Right renal cortex interstitium (tissue), 3 donors: ENCODE measurements at regions not wholly inside any gene's neighbourhood (a gene's known extent, or its start where the extent isn't known, plus 50 kb on each side); places are given as distances from the start of the nearest gene placed in this dataset.
A peak's percentile ranks its signal among the peaks of the same experiment; 100 is the strongest.
"Not testable (repeated sequence)": the region's sequence is repeated elsewhere in the genome, so short reads cannot be mapped to it uniquely, and the experiment has no call there.

Experiments
- DNase-seq, 3 donors: peaks; one replicate each; pipeline ENCODE4 v3.0.0-alpha.2; 2013; ENCODE audit warnings: low read depth in 3 of 3, low spot score in 2 of 3

DNA sequence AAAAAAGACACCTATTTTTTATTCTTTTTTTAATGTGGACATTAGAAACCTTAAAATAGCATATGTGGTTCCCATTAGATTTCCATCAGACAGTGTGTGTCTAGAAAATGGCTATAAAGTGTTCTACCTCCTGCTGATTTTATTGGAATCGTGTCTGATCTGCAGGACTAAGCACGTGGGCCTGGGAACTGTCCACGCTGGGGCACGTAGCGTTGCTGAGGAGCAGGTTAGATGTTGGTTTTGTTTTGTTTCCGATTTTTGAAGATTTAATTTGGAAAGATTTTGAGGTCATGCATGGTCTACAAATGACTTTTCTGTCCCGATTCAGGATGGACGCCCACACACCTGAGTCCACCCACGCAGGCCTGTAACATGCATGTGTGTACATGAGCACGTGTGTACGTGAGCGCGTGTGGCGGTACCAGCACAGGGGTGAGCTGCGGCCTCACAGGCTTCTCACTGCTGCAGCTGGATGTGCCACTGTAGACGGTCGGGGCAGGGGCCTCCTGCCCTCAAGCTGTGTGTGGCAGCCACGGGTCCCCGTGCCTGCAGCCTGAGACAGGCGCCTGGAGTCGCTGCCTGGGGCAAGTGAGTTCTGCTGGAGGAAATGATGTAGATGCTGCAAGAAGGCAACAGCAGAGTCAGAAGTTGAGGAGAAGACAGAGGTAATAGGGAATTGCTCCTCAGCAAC, 99.7 kb upstream of the CTDP1 start:
- DNase-seq = no peak

- DNase-seq = no peak
Measured at GRCh38 chr18:79580498-79581171, 99.0 kb upstream of the CTDP1 start.

DNA sequence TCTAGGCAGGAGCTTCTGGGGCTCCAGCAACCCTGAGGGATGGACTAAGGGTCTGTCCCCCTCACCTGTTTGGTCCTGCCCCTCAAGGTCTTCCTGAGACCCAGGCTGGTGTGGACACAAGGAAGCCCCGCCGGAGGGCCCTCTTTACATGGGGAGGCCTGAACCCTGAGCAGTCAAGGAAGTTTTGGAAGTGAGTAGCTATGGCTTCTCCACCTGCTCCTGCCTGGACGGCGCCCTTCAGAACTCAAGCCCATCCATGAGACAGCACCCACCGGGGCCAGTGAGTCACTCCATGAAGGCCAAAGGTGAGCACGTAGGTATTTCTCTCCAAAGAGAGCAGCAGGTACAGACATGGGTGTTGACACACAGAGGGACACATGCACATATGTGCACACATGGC, 98.2 kb upstream of the CTDP1 start:
- no peak for DNase-seq

DNA sequence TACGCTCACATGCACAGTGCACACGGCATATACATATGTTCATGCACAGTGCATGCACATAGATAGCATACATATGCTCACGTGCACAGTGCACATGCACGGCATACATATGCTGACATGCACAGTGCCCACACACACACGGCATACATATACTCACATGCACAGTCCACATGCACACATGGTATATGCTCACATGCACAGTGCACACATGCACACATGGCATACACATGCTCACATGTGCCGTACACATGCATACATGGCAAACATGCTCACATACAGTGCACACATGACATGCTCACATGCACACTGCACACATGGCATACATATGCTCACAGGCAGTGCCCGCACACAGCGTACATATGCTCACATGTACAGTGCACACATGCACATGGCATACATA, 97.7 kb upstream of the CTDP1 start:
- DNase-seq = no peak

- DNase-seq = no peak
Measured at GRCh38 chr18:79582978-79583377, 96.6 kb upstream of the CTDP1 start.

DNA sequence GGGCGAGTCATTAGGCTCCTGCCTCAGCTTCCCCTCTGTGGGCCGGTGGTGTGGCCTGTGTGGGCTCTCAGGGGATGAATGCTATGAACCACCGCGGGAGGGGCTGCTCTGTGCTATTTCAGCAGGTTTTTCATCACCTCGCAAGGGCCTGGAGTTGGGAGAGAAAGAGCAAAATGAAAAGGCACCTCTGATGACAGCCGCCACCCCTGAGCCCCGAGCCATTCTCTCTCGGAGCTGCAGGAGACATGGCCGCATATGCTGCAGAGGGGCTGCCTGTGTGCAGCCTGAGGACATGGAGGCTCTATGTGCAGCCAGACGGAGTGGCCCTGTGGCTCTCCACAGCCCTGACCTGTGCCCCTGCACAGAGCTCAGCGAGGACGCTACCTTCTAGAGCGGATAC, 96.2 kb upstream of the CTDP1 start:
- DNase-seq = no peak

DNA sequence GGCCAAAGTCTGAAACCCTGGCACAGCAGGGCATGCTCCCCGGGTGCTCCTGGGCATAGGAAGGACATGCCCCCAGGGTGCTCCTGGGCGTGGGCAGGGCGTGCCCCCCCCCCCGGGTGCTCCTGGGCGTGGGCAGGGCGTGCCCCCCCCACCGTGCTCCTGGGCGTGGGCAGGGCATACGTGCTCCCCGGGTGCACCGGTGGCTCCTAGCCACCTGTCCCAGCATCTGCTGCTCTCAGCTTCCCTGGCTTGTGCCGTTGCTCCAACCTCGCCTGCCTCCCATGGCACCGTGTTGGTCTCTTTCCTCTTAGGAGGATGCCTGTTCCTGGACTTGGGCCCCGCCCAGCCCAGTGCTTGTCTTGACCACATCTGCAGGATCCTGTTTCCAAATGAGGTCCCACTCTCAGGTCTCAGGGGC, 95.6 kb upstream of the CTDP1 start:
- DNase-seq = no peak

- DNase-seq = no peak
Measured at GRCh38 chr18:79584491-79585394, 94.9 kb upstream of the CTDP1 start.

DNA sequence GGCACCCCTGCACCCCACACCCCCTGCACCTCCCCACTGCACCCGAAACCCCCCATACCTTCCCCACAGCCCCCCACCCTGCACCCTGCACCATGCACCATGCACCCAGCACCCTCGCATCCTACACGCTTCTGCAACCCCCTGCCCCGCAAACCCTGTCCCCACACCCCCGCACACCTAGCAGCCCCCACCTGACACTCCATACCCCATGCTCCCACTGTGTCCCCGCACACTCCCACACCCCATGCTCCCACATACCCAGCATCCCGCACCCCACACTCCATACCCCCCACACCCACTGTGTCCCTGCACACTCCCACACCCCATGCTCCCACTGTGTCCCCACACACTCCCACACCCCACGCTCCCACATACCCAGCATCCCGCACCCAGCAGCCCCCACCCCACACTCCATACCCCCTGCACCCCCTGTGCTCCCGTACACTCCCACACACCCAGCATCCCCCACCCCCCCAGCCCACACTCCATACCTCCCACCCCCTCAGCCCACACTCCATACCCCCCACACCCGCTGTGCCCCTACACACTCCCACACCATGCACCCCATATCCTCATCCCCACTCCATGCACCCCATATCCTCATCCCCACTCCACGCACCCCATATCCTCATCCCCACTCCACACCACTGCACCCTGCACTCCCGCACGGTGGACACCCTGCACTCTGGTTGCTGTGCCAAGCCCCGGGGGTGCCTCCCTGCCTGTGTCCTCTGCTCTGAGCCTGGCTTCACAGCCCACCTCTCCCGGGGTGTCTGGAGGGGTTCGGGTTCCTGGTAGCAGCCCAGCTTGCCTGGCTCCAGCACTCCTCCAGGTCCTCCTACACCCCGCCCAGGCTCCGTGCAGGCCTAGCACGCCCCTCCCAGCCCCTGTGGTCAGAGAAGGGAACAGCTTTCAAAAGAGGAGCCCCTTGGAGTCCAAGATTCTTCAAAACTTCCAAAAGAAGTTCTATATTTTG, 93.9 kb upstream of the CTDP1 start:
- no peak for DNase-seq

DNA sequence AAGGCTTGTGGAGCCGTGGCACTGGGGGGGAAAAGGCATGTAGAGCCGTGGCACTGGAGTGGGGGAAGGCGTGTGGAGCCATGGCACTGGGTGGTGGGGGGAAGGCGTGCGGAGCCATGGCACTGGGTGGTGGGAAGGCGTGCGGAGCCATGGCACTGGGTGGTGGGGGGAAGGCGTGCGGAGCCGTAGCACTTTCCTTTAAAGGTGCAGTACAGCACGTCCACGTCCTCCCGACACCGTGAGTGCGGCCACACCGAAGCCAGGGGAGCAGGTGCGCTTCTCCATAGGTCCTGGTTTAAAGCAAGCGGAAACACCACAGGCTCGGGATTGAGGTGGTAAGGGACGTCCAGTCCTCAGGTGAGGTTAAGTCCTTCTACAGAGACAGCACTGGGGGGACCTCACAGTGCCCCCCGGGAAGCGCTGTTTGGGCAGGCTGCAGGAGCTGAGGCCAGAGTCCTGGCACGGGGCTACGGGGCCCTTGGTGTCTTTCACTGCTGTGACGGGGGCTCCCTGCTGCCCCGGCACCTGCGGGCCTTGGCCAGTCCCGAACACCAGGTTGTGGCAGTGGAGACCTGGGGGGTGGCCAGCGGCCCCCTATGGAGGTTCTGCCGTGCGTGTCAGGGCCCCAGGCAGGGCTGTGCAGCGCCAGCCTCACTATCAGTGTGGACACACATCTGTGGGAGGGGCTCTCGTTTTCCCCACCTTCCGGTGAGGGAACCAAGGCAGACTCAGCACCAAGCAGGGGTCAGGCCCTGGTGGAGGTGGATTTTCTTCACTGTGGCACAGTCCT, 93.0 kb upstream of the CTDP1 start:
- DNase-seq = no peak

DNA sequence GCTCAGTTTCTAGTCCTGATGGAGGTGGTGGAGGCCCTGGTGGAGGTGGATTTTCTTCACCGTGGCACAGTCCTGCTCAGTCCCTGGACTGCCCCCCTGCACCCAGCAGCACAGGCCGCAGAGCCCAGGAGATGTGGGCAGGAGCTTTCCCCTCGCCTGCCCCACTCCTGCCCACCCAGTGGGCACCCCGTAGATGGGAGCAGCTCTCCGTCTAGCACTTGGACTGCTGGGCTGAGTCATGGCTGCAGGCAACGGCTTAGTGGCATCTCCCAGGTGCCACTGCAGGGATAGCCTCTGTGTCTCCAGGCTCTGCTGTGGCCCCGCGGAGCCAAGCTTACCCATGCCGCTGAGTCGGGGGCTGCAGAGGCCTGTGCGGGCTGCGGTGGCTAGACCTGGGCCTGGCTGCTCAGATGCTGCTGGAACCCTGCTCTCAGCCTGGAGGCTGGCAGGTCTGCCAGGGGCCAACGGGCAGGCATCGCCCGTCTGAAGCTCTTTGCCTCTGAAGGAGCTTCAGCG, 92.3 kb upstream of the CTDP1 start:
- DNase-seq = no peak

DNA sequence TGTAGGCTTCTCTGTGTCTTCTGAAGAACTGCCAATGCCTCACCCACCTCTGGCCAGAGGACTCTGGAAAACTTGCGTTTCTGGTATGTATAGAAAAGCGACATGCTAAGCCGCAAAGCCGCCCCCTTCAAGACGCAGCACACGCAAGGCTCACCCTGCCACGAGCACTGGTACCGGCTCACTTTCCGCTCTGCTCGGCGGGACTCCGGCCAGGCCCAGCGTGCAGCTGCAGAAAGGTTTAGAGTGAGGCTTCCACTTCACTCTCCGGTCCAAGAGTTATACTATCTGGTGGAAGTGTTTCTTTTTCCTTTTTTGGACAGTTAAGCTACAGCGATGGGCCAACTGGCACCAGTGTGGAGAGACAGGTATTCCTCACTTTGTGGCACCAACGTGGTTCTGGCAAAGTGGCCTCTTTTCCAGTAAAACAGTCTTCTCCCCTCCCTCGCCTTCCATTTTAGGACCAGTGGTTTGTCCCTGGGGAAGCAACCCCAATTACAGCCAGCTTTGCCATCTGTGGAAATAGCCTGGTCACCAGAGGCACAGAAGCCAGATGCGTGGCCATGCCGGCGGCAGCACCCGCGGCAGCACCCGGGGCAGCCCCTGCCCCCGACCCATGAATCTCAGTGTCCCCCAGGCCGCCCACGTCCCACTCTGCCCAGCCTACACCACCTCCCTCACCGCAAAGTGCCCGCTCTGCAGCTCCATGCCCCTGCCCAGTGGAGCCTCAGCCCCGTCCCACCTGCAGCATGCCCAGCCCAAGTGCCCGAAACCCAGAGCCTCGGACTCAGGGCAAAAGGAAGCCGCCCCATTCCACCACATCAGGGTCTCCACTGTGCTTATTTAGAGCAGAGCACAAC, 91.6 kb upstream of the CTDP1 start:
- DNase-seq = no peak

- peak in 2 of 3 donors; percentile 41 to 56 for DNase-seq
Measured at GRCh38 chr18:79588636-79589481, 90.7 kb upstream of the CTDP1 start.

DNA sequence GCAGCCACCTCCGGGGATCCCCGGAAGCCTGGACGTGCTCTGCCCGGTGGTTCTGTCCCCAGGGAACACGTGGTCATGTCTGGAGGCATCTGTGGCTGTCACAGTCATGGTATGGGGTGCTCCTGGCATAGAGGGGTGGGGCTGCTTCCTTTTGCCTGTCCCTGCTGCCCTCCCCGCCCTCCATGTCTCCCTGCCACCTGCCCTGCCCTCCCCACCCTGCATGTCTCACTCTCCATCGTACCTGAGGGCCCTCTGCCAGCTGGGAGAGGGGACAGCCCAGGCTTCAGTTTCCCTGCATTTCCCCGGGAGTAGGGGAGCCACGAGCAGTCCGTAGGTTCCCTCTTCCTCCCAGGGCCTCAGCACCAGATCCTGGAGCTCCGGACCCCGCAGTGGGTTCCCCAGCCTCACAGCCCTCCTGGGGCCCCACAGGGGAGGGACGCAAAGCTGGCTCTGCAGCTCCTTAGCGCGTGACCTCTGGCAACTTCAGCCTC, 90.0 kb upstream of the CTDP1 start:
- DNase-seq = no peak

GRCh38 chr18:79590191-79591031, 89.2 kb upstream of the CTDP1 start:
- DNase-seq = no peak

GRCh38 chr18:79591032-79591308, 88.6 kb upstream of the CTDP1 start:
- no peak for DNase-seq

DNA sequence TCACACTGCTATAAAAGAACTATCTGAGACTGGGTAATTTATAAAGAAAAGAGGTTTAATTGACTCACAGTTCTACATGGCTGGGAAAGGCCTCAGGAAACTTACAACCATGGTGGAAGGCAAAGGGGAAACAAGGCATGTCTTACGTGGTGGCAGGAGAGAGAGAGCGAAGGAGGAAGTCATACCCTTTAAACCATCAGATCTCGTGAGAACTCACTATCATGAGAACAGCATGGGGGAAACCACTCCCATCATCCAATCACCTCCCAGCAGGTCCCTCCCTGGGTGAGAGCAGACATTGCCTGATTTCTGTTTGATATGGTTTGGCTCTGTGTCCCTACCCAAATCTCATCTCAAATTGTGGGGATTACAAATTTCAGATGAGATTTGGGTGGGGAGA, 86.9 kb upstream of the CTDP1 start:
- DNase-seq = not testable (repeated sequence)
